ENCODE measurements at regions not wholly inside any gene's neighbourhood (a gene's known extent, or its start where the extent isn't known, plus 50 kb on each side); places are given as distances from the start of the nearest gene placed in this dataset.

- Histone ChIP-seq H3K36me3 (replicated peaks in 1 of 2; ENCODE audit: insufficient read depth in 1 of 2, low read depth in 2 of 2) (no peaks in the 10 kb centered on the region), H3K4me3 (no peak overlapping the region), H3K9me3 (no peaks in the 10 kb centered on the region), H3K27ac (no peak overlapping the region), H3K4me1 (no peaks in the 10 kb centered on the region), H3K27me3 (no peaks in the 10 kb centered on the region)
- WGBS, 2 donors, result 80 to 87% methylated on average over 6 to 8 of the region's 8 CpGs
- DNase-seq (no peak), ATAC-seq (no peak)
- intact Hi-C loops (cut with DNase I), result no loop called here
- TF ChIP-seq CTCF (IDR thresholded peaks at IDR 0.05) (no peak), POLR2A (IDR thresholded peaks at IDR 0.05) (no peak)
Observed at GRCh38 chr2:65565681-65566080, 133.3 kb upstream of the SPRED2 start.

- Histone ChIP-seq H3K4me3 (no peak overlapping the region), H3K4me1 (no peaks in the 10 kb centered on the region), H3K27ac (no peak overlapping the region), H3K36me3 (replicated peaks in 1 of 2; ENCODE audit: insufficient read depth in 1 of 2, low read depth in 2 of 2) (no peaks in the 10 kb centered on the region), H3K9me3 (no peaks in the 10 kb centered on the region), H3K27me3 (no peaks in the 10 kb centered on the region)
- TF ChIP-seq POLR2A (IDR thresholded peaks at IDR 0.05), result no peak
- no peak for TF ChIP-seq CTCF (IDR thresholded peaks at IDR 0.05)
- intact Hi-C loops (cut with DNase I), result no loop called here
- DNase-seq (no peak), ATAC-seq (no peak)
- WGBS, 2 donors, result 93 to 95% methylated on average over 4 of the region's 4 CpGs
Observed at GRCh38 chr2:65564299-65564698, 131.9 kb upstream of the SPRED2 start.

GRCh38 chr2:65562890-65563289 is 130.5 kb upstream of the SPRED2 start:
- Histone ChIP-seq H3K9me3 (no peaks in the 10 kb centered on the region), H3K36me3 (replicated peaks in 1 of 2; ENCODE audit: insufficient read depth in 1 of 2, low read depth in 2 of 2) (no peaks in the 10 kb centered on the region), H3K27ac (no peak overlapping the region), H3K4me3 (no peak overlapping the region), H3K4me1 (no peaks in the 10 kb centered on the region), H3K27me3 (no peaks in the 10 kb centered on the region)
- intact Hi-C loops (cut with DNase I), result no loop called here
- TF ChIP-seq CTCF (IDR thresholded peaks at IDR 0.05), result no peak
- TF ChIP-seq POLR2A (IDR thresholded peaks at IDR 0.05), result no peak
- DNase-seq (no peak), ATAC-seq (no peak)
- WGBS, 2 donors, result 78 to 93% methylated on average over 3 of the region's 3 CpGs

GRCh38 chr2:65558743-65559142 is 126.3 kb upstream of the SPRED2 start:
- H3K4me1 ChIP-seq, result no peaks in the 10 kb centered on the region
- no peaks in the 10 kb centered on the region for H3K9me3 ChIP-seq
- no peak for DNase-seq
- intact Hi-C loops (cut with DNase I), result no loop called here
- no peak overlapping the region for H3K4me3 ChIP-seq
- no peak overlapping the region for H3K27ac ChIP-seq
- 60 to 76% methylated on average over 9 of the region's 9 CpGs for WGBS, 2 donors
- H3K36me3 ChIP-seq (replicated peaks in 1 of 2; ENCODE audit: insufficient read depth in 1 of 2, low read depth in 2 of 2), result no peaks in the 10 kb centered on the region
- H3K27me3 ChIP-seq, result no peaks in the 10 kb centered on the region
- no peak for ATAC-seq
- TF ChIP-seq CTCF (IDR thresholded peaks at IDR 0.05), result no peak

GRCh38 chr2:65557616-65558573 is 125.5 kb upstream of the SPRED2 start:
- 71 to 86% methylated on average over 5 of the region's 5 CpGs for WGBS, 2 donors
- Histone ChIP-seq H3K27ac (no peak overlapping the region), H3K27me3 (no peaks in the 10 kb centered on the region), H3K4me3 (no peak overlapping the region), H3K36me3 (replicated peaks in 1 of 2; ENCODE audit: insufficient read depth in 1 of 2, low read depth in 2 of 2) (no peaks in the 10 kb centered on the region), H3K9me3 (no peaks in the 10 kb centered on the region), H3K4me1 (no peaks in the 10 kb centered on the region)
- ATAC-seq (no peak), DNase-seq (no peak)
- TF ChIP-seq POLR2A (IDR thresholded peaks at IDR 0.05) (no peak), CTCF (IDR thresholded peaks at IDR 0.05) (no peak)
- intact Hi-C loops (cut with DNase I), result no loop called here
